IMR-90 (cell line): ENCODE measurements at regions not wholly inside any gene's neighbourhood (a gene's known extent, or its start where the extent isn't known, plus 50 kb on each side); places are given as distances from the start of the nearest gene placed in this dataset.

ENCODE experiments used
- ATAC-seq: fragments of 200-7000 bp; cut with Tn5 transposase; 2 replicates; pipeline ENCODE4 v1.9.1; 2020; ENCODE audit warnings: low read depth, mild to moderate bottlenecking, moderate library complexity
- BruUV-seq: library from RNA; stranded (reverse); fragments of 400-500 nt; replicated peaks from 2 replicates; lab custom pipeline; 2021; lab: Mats Ljungman, UMichigan
- CTCF ChIA-PET: fragments of 300-600 bp; formaldehyde crosslinking; extraction: SDS; loops from one replicate; lab custom pipeline; 2021; ENCODE audit warnings: antibody characterized with exemption; lab: Yijun Ruan, JAX
- POLR2A ChIA-PET: fragments of 300-600 bp; sonication (Branson Sonifier 250); formaldehyde crosslinking; loops from one replicate; lab custom pipeline; 2022; ENCODE audit warnings: antibody characterized with exemption; ENCODE audit not compliant: unreplicated experiment; lab: Charles Lee
- DNase-seq: peaks from one replicate; pipeline ENCODE4 v3.0.0; 2013
- H2AFZ ChIP-seq: replicated peaks from 2 replicates; pipeline ENCODE3; 2013; ENCODE audit warnings: low read length, mild to moderate bottlenecking; ENCODE audit not compliant: poor library complexity
- H2AK5ac ChIP-seq: 2 replicates; pipeline ENCODE4 v1.6.1; 2013; ENCODE audit warnings: low read depth, low read length, inconsistent platforms
- H2AK9ac ChIP-seq: replicated peaks from 2 replicates; pipeline ENCODE3; 2013; ENCODE audit warnings: mild to moderate bottlenecking, low read depth, low read length, moderate library complexity; ENCODE audit not compliant: poor library complexity
- H2BK120ac ChIP-seq: 2 replicates; pipeline ENCODE4 v1.6.1; 2013; ENCODE audit warnings: low read depth, low read length, inconsistent platforms
- H2BK15ac ChIP-seq: 3 replicates; pipeline ENCODE4 v1.6.1; 2013; ENCODE audit warnings: low read depth, low read length, inconsistent platforms
- H2BK20ac ChIP-seq: 2 replicates; pipeline ENCODE4 v1.6.1; 2013; ENCODE audit warnings: low read depth, mild to moderate bottlenecking, inconsistent platforms, low read length, moderate library complexity
- H2BK5ac ChIP-seq: 2 replicates; pipeline ENCODE4 v1.6.1; 2013; ENCODE audit warnings: mild to moderate bottlenecking, low read depth, low read length, inconsistent platforms; ENCODE audit not compliant: poor library complexity, severe bottlenecking
- H3K14ac ChIP-seq: replicated peaks from 2 replicates; pipeline ENCODE4 v1.6.1; 2013; ENCODE audit warnings: low read depth, low read length, inconsistent platforms
- H3K18ac ChIP-seq: 2 replicates; pipeline ENCODE4 v1.6.1; 2013; ENCODE audit warnings: low read depth, low read length, control low read depth
- H3K23ac ChIP-seq: 2 replicates; pipeline ENCODE4 v1.6.1; 2013; ENCODE audit warnings: low read depth, low read length, inconsistent platforms
- H3K27ac ChIP-seq: 2 replicates; pipeline ENCODE4 v1.5.1; 2013; ENCODE audit warnings: mild to moderate bottlenecking, control low read depth, low read length; ENCODE audit not compliant: insufficient read depth
- H3K27me3 ChIP-seq: 2 replicates; pipeline ENCODE4 v1.6.1; 2013; ENCODE audit warnings: low read length; ENCODE audit not compliant: control insufficient read depth, insufficient read depth
- H3K36me3 ChIP-seq: 2 replicates; pipeline ENCODE4 v1.6.1; 2013; ENCODE audit warnings: low read length, mixed read lengths; ENCODE audit not compliant: control insufficient read depth, insufficient read depth
- H3K4ac ChIP-seq: 2 replicates; pipeline ENCODE4 v1.6.1; 2013; ENCODE audit warnings: low read depth, low read length, inconsistent platforms
- H3K4me1 ChIP-seq: 2 replicates; pipeline ENCODE4 v1.6.1; 2013; ENCODE audit warnings: low read length, mixed read lengths; ENCODE audit not compliant: control insufficient read depth, insufficient read depth
- H3K4me2 ChIP-seq: 2 replicates; pipeline ENCODE4 v1.6.1; 2013; ENCODE audit warnings: low read depth, mild to moderate bottlenecking, control low read depth, low read length, moderate library complexity
- H3K4me3 ChIP-seq: 2 replicates; pipeline ENCODE4 v1.5.1; 2013; ENCODE audit warnings: low read depth, mild to moderate bottlenecking, control low read depth, low read length, moderate library complexity; ENCODE audit not compliant: insufficient read depth
- H3K56ac ChIP-seq: 2 replicates; pipeline ENCODE4 v1.6.1; 2013; ENCODE audit warnings: low read length, inconsistent platforms; ENCODE audit not compliant: insufficient read depth; ENCODE audit errors: extremely low read depth
- H3K79me1 ChIP-seq, 2 experiments: 2 replicates each; pipeline ENCODE4 v1.6.1; 2013; ENCODE audit warnings: low read length in 2 of 2, inconsistent platforms in 1 of 2, low read depth in 1 of 2
- H3K9ac ChIP-seq: 2 replicates; pipeline ENCODE4 v1.6.1; 2013; ENCODE audit warnings: low read depth, low read length, control low read depth
- H3K9me1 ChIP-seq: 2 replicates; pipeline ENCODE4 v1.6.1; 2013; ENCODE audit warnings: low read length, inconsistent platforms; ENCODE audit not compliant: insufficient read depth
- H3K9me3 ChIP-seq: 2 replicates; pipeline ENCODE4 v1.6.1; 2013; ENCODE audit warnings: low read length; ENCODE audit not compliant: control insufficient read depth, insufficient read depth
- H4K20me1 ChIP-seq: 2 replicates; pipeline ENCODE4 v1.6.1; 2013; ENCODE audit warnings: low read length, inconsistent platforms; ENCODE audit not compliant: insufficient read depth
- H4K5ac ChIP-seq: 2 replicates; pipeline ENCODE4 v1.6.1; 2013; ENCODE audit warnings: mild to moderate bottlenecking, low read depth, low read length, control low read depth
- H4K8ac ChIP-seq, 2 experiments: 2 replicates each; pipeline ENCODE4 v1.6.1; 2013; ENCODE audit warnings: low read depth in 2 of 2, low read length in 2 of 2, control low read depth in 1 of 2, inconsistent platforms in 1 of 2
- H4K91ac ChIP-seq: 2 replicates; pipeline ENCODE4 v1.6.1; 2013; ENCODE audit warnings: low read depth, low read length, inconsistent platforms; ENCODE audit not compliant: insufficient read depth
- BHLHE40 ChIP-seq: fragments of 150-350 bp; IDR thresholded peaks from 2 replicates; pipeline ENCODE4 v1.6.1; 2016; ENCODE audit warnings: mild to moderate bottlenecking, low read depth, low read length
- CEBPB ChIP-seq: IDR thresholded peaks from 2 replicates; pipeline ENCODE4 v1.6.1; 2012; ENCODE audit warnings: low read depth, low read length, improper control_type of control experiment
- CHD1 ChIP-seq: IDR thresholded peaks from 2 replicates; pipeline ENCODE4 v1.6.1; 2012; ENCODE audit warnings: low read depth, low read length, improper control_type of control experiment
- FOS ChIP-seq: fragments of 150-350 bp; IDR thresholded peaks from 2 replicates; pipeline ENCODE4 v1.6.1; 2016; ENCODE audit warnings: low read depth, low read length
- MAFK ChIP-seq: IDR thresholded peaks from 2 replicates; pipeline ENCODE4 v1.6.1; 2012; ENCODE audit warnings: low read depth, low read length, improper control_type of control experiment
- MAZ ChIP-seq: IDR thresholded peaks from 2 replicates; pipeline ENCODE4 v1.6.1; 2012; ENCODE audit warnings: low read depth, mild to moderate bottlenecking, low read length, improper control_type of control experiment, moderate library complexity, borderline replicate concordance
- MXI1 ChIP-seq: IDR thresholded peaks from 2 replicates; pipeline ENCODE4 v1.6.1; 2012; ENCODE audit warnings: low read depth, mild to moderate bottlenecking, low read length, moderate library complexity, borderline replicate concordance
- NFE2L2 ChIP-seq: fragments of 150-350 bp; IDR thresholded peaks from 2 replicates; pipeline ENCODE4 v1.6.1; 2016; ENCODE audit warnings: low read depth, mild to moderate bottlenecking, low read length
- POLR2A ChIP-seq: IDR thresholded peaks from 2 replicates; pipeline ENCODE4 v1.6.1; 2012; ENCODE audit warnings: mild to moderate bottlenecking, low read depth, low read length
- RAD21 ChIP-seq: IDR thresholded peaks from 2 replicates; pipeline ENCODE4 v1.6.1; 2012; ENCODE audit warnings: low read length, improper control_type of control experiment
- RCOR1 ChIP-seq: IDR thresholded peaks from 2 replicates; pipeline ENCODE4 v1.6.1; 2012; ENCODE audit warnings: mild to moderate bottlenecking, low read length, improper control_type of control experiment; ENCODE audit not compliant: insufficient replicate concordance
- RFX5 ChIP-seq: IDR thresholded peaks from 2 replicates; pipeline ENCODE4 v1.8.0; 2012; ENCODE audit warnings: low read depth, mild to moderate bottlenecking, low read length, moderate library complexity
- SMC3 ChIP-seq: fragments of 150-350 bp; IDR thresholded peaks from 2 replicates; pipeline ENCODE4 v1.6.1; 2016; ENCODE audit warnings: low read depth, mild to moderate bottlenecking, antibody characterized with exemption, low read length, moderate library complexity
- WGBS, 2 experiments: methylation state at CpG; one replicate each; pipeline versions ENCODE4 v1.1.5 to v1.1.7; 2013; ENCODE audit warnings: missing lambda C conversion rate in 2 of 2; ENCODE audit not compliant: insufficient read length in 1 of 2; ENCODE audit errors: extremely low coverage in 2 of 2; 5-methylcytosine and 5-hydroxymethylcytosine counted together
- dilution Hi-C: fragments of 300-500 bp; cut with HindIII; formaldehyde crosslinking; loops from one replicate; pipeline ENCODE4 v1.14.3; 2018; ENCODE audit warnings: low sequenced_read_pairs; ENCODE audit not compliant: unreplicated experiment
- in situ Hi-C: fragments of 300-500 bp; cut with MboI; formaldehyde crosslinking; loops from 3 replicates; pipeline ENCODE4 v1.14.3; 2019; ENCODE audit warnings: low sequenced_read_pairs, inconsistent platforms, mixed read lengths
- intact Hi-C: fragments of 100-400 bp; cut with micrococcal nuclease; formaldehyde crosslinking; loops from 2 replicates; pipeline ENCODE4 v1.10.0; 2022
- TF ChIP-seq, protein P1 (sequence below): conservative IDR thresholded peaks from 2 replicates; pipeline ENCODE4 v1.5.1; 2012; ENCODE audit warnings: mild to moderate bottlenecking, low read depth, low read length, improper control_type of control experiment
- TF ChIP-seq, protein P2 (sequence below): fragments of 150-350 bp; IDR thresholded peaks from 2 replicates; pipeline ENCODE4 v1.6.1; 2016; ENCODE audit warnings: low read depth, mild to moderate bottlenecking, low read length, moderate library complexity, borderline replicate concordance
- TF ChIP-seq, protein P3 (sequence below): fragments of 150-350 bp; IDR thresholded peaks from 2 replicates; pipeline ENCODE4 v1.6.1; 2017; ENCODE audit warnings: mild to moderate bottlenecking, antibody characterized with exemption, low read length, low read depth

DNA sequence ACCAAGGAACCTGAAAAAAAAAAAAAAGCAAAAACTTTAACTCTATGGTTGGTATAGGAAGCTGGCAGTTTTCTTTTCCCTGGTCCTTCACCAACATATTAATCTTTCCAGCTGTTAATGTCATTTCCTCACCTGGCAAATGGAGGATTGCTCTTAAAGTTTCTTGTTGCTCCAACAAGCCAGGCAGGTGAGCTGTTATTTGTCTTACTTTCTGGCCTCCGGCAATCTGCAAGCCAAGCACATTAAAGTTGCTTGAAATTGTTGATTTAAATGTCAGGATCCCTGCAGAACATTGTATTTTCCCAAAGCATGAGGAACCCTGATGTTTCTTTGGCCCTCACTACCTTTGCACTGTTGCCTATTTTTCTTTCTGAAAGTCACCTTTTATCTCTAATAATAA lies 664.9 kb downstream of the METTL4 start:
- H4K20me1 ChIP-seq: no peaks in the 10 kb centered on the region
- H3K27ac ChIP-seq: no peak overlapping the region
- no peak overlapping the region for H3K4me2 ChIP-seq
- H3K4ac ChIP-seq: no peak overlapping the region
- H3K9ac ChIP-seq: no peak overlapping the region
- dilution Hi-C loops (no loop called here), intact Hi-C loops (no loop called here), in situ Hi-C loops (no loop called here)
- no peak overlapping the region for H2BK5ac ChIP-seq
- H3K23ac ChIP-seq: no peak overlapping the region
- no peak overlapping the region for H3K4me3 ChIP-seq
- DNase-seq: no peak
- no peak overlapping the region for H4K8ac ChIP-seq
- H3K56ac ChIP-seq: no peak overlapping the region
- TF ChIP-seq POLR2A (no peak), MAZ (no peak), SMC3 (no peak), CEBPB (no peak), RAD21 (no peak), RFX5 (no peak), CHD1 (no peak), MAFK (no peak), MXI1 (no peak), BHLHE40 (no peak), RCOR1 (no peak), FOS (no peak), NFE2L2 (no peak)
- TF ChIP-seq, protein P1, sequence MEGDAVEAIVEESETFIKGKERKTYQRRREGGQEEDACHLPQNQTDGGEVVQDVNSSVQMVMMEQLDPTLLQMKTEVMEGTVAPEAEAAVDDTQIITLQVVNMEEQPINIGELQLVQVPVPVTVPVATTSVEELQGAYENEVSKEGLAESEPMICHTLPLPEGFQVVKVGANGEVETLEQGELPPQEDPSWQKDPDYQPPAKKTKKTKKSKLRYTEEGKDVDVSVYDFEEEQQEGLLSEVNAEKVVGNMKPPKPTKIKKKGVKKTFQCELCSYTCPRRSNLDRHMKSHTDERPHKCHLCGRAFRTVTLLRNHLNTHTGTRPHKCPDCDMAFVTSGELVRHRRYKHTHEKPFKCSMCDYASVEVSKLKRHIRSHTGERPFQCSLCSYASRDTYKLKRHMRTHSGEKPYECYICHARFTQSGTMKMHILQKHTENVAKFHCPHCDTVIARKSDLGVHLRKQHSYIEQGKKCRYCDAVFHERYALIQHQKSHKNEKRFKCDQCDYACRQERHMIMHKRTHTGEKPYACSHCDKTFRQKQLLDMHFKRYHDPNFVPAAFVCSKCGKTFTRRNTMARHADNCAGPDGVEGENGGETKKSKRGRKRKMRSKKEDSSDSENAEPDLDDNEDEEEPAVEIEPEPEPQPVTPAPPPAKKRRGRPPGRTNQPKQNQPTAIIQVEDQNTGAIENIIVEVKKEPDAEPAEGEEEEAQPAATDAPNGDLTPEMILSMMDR: no peak
- TF ChIP-seq, protein P2, sequence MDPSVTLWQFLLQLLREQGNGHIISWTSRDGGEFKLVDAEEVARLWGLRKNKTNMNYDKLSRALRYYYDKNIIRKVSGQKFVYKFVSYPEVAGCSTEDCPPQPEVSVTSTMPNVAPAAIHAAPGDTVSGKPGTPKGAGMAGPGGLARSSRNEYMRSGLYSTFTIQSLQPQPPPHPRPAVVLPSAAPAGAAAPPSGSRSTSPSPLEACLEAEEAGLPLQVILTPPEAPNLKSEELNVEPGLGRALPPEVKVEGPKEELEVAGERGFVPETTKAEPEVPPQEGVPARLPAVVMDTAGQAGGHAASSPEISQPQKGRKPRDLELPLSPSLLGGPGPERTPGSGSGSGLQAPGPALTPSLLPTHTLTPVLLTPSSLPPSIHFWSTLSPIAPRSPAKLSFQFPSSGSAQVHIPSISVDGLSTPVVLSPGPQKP: no peak
- TF ChIP-seq, protein P3, sequence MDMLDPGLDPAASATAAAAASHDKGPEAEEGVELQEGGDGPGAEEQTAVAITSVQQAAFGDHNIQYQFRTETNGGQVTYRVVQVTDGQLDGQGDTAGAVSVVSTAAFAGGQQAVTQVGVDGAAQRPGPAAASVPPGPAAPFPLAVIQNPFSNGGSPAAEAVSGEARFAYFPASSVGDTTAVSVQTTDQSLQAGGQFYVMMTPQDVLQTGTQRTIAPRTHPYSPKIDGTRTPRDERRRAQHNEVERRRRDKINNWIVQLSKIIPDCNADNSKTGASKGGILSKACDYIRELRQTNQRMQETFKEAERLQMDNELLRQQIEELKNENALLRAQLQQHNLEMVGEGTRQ: no peak
- ChIA-PET POLR2A (no interaction called here), CTCF (no interaction called here)
- no peak overlapping the region for H2BK20ac ChIP-seq
- no peak overlapping the region for H4K91ac ChIP-seq
- no TSS peak for BruUV-seq
- H3K27me3 ChIP-seq: no peaks in the 10 kb centered on the region
- H3K9me1 ChIP-seq: no peaks in the 10 kb centered on the region
- no peak overlapping the region for H3K14ac ChIP-seq
- no peak overlapping the region for H2AFZ ChIP-seq
- no peak overlapping the region for H2AK5ac ChIP-seq
- no peaks in the 10 kb centered on the region for H3K4me1 ChIP-seq
- no peak overlapping the region for H4K5ac ChIP-seq
- no peaks in the 10 kb centered on the region for H3K36me3 ChIP-seq
- no CpG with 5 or more reads among the region's 1 CpG for WGBS, 2 experiments
- no peaks in the 10 kb centered on the region for H3K79me1 ChIP-seq
- H2AK9ac ChIP-seq: no peak overlapping the region
- ATAC-seq: no peak
- H3K9me3 ChIP-seq: peaks cover 8% of the 10 kb centered on the region
- H3K18ac ChIP-seq: no peak overlapping the region
- no peak overlapping the region for H2BK120ac ChIP-seq
- H2BK15ac ChIP-seq: no peak overlapping the region
